Tibial nerve (tissue), 4 donors: ENCODE measurements at regions not wholly inside any gene's neighbourhood (a gene's known extent, or its start where the extent isn't known, plus 50 kb on each side); places are given as distances from the start of the nearest gene placed in this dataset.

ENCODE experiments used
- DNase-seq, 2 donors: peaks; one replicate each; pipeline ENCODE4 v3.0.0-alpha.2; 2019; ENCODE audit warnings: low spot score in 2 of 2
- H3K27ac ChIP-seq, 4 donors: fragments of 200-600 bp; sonication (generic) in 3 of 4; one replicate each; pipeline ENCODE4 v1.5.1; 2017 to 2019; ENCODE audit warnings: mild to moderate bottlenecking in 1 of 4
- H3K27me3 ChIP-seq, 2 donors: fragments of 200-600 bp; sonication (generic) in 1 of 2; one replicate each; pipeline versions ENCODE4 v1.5.1 to v1.6.0; 2017 to 2019
- H3K36me3 ChIP-seq, 3 donors: fragments of 200-600 bp; sonication (generic); one replicate each; pipeline ENCODE4 v1.5.1; 2018 to 2019
- H3K4me1 ChIP-seq, 4 donors: fragments of 200-600 bp; sonication (generic) in 3 of 4; one replicate each; pipeline ENCODE4 v1.5.1; 2017 to 2019
- H3K4me3 ChIP-seq, 4 donors: fragments of 200-600 bp; sonication (generic) in 3 of 4; one replicate each; pipeline ENCODE4 v1.5.1; 2017 to 2019; ENCODE audit warnings: mild to moderate bottlenecking in 1 of 4, moderate library complexity in 1 of 4
- H3K9me3 ChIP-seq, 4 donors: fragments of 200-600 bp; sonication (generic) in 3 of 4; one replicate each; pipeline ENCODE4 v1.5.1; 2017 to 2019
- CTCF ChIP-seq, 5 experiments: fragments of 200-600 bp in 3 of 5; fragments of 450-650 bp in 2 of 5; sonication (generic) in 3 of 5; IDR thresholded peaks; one replicate each; pipeline ENCODE4 v1.5.1; 2016 to 2019; ENCODE audit warnings: antibody characterized with exemption in 5 of 5, mild to moderate bottlenecking in 3 of 5, moderate library complexity in 2 of 5
- EP300 ChIP-seq, 2 donors: sonication (generic); formaldehyde crosslinking; IDR thresholded peaks; one replicate each; pipeline ENCODE4 v1.6.1; 2017; ENCODE audit warnings: antibody characterized with exemption in 2 of 2, mild to moderate bottlenecking in 1 of 2
- POLR2A ChIP-seq, 2 donors: fragments of 450-650 bp; IDR thresholded peaks; one replicate each; pipeline ENCODE4 v1.6.1; 2017; ENCODE audit warnings: antibody characterized with exemption in 2 of 2, mild to moderate bottlenecking in 2 of 2, moderate library complexity in 2 of 2
- WGBS, 2 donors: methylation state at CpG; one replicate each; pipeline ENCODE4 v1.1.5; 2018; 5-methylcytosine and 5-hydroxymethylcytosine counted together

GRCh38 chr11:13868710-13869397, 93.7 kb upstream of the SPON1 start:
- no peak overlapping the region for H3K27ac ChIP-seq
- no peak overlapping the region for H3K4me3 ChIP-seq
- H3K27me3 ChIP-seq = no peaks in the 10 kb centered on the region
- H3K9me3 ChIP-seq = no peaks in the 10 kb centered on the region
- H3K36me3 ChIP-seq = no peaks in the 10 kb centered on the region
- 42 to 46% methylated on average over 2 of the region's 2 CpGs for WGBS, 2 donors
- H3K4me1 ChIP-seq = peaks cover 0 to 5% (median 2%) of the 10 kb centered on the region in 4 donors
- no peak for DNase-seq
- TF ChIP-seq POLR2A (IDR thresholded peaks at IDR 0.05) (no peak), EP300 (IDR thresholded peaks at IDR 0.05) (no peak), CTCF (IDR thresholded peaks at IDR 0.05) (no peak)

GRCh38 chr11:13869398-13869886, 93.1 kb upstream of the SPON1 start:
- no peak for TF ChIP-seq POLR2A (IDR thresholded peaks at IDR 0.05)
- TF ChIP-seq EP300 (IDR thresholded peaks at IDR 0.05) = no peak
- no peak for TF ChIP-seq CTCF (IDR thresholded peaks at IDR 0.05)
- whole genome bisulfite sequencing, 2 donors = 63 to 67% methylated on average over 1 of the region's 1 CpG
- Histone ChIP-seq H3K4me3 (no peak overlapping the region), H3K27me3 (no peaks in the 10 kb centered on the region), H3K4me1 (peaks cover 0 to 5% (median 2%) of the 10 kb centered on the region in 4 donors), H3K9me3 (no peaks in the 10 kb centered on the region), H3K36me3 (no peaks in the 10 kb centered on the region), H3K27ac (no peak overlapping the region)
- no peak for DNase-seq

- no peak overlapping the region for H3K27ac ChIP-seq
- H3K36me3 ChIP-seq = no peaks in the 10 kb centered on the region
- H3K4me3 ChIP-seq = no peak overlapping the region
- peaks cover 0 to 5% (median 2%) of the 10 kb centered on the region in 4 donors for H3K4me1 ChIP-seq
- no peak for DNase-seq
- H3K27me3 ChIP-seq = no peaks in the 10 kb centered on the region
- H3K9me3 ChIP-seq = peaks cover 0 to 7% (median 0%) of the 10 kb centered on the region in 4 donors
- no peak for TF ChIP-seq EP300 (IDR thresholded peaks at IDR 0.05)
- no peak for TF ChIP-seq POLR2A (IDR thresholded peaks at IDR 0.05)
- no peak for TF ChIP-seq CTCF (IDR thresholded peaks at IDR 0.05)
Observed at GRCh38 chr11:13874597-13874996, 87.9 kb upstream of the SPON1 start.

- TF ChIP-seq EP300 (IDR thresholded peaks at IDR 0.05) = no peak
- TF ChIP-seq POLR2A (IDR thresholded peaks at IDR 0.05) = no peak
- TF ChIP-seq CTCF (IDR thresholded peaks at IDR 0.05) = no peak
- WGBS, 2 donors = 58 to 62% methylated on average over 9 of the region's 9 CpGs
- Histone ChIP-seq H3K36me3 (no peaks in the 10 kb centered on the region), H3K9me3 (peaks cover 0 to 7% (median 0%) of the 10 kb centered on the region in 4 donors), H3K27ac (no peak overlapping the region), H3K27me3 (no peaks in the 10 kb centered on the region), H3K4me3 (no peak overlapping the region), H3K4me1 (peaks cover 0 to 5% (median 2%) of the 10 kb centered on the region in 4 donors)
- DNase-seq = no peak
Observed at GRCh38 chr11:13875643-13876042, 86.9 kb upstream of the SPON1 start.

- WGBS, 2 donors = 86 to 98% methylated on average over 2 of the region's 2 CpGs
- no peaks in the 10 kb centered on the region for H3K27me3 ChIP-seq
- TF ChIP-seq EP300 (IDR thresholded peaks at IDR 0.05) (no peak), CTCF (IDR thresholded peaks at IDR 0.05) (no peak)
- H3K9me3 ChIP-seq = peaks cover 0 to 7% (median 0%) of the 10 kb centered on the region in 4 donors
- no peaks in the 10 kb centered on the region for H3K36me3 ChIP-seq
- H3K4me3 ChIP-seq = no peak overlapping the region
- no peak overlapping the region for H3K27ac ChIP-seq
- DNase-seq = no peak
- H3K4me1 ChIP-seq = peaks cover 0 to 5% (median 2%) of the 10 kb centered on the region in 4 donors
Observed at GRCh38 chr11:13876423-13876822, 86.1 kb upstream of the SPON1 start.
